NCI-H510A (cell line): ENCODE measurements at regions not wholly inside any gene's neighbourhood (a gene's known extent, or its start where the extent isn't known, plus 50 kb on each side); places are given as distances from the start of the nearest gene placed in this dataset.
A peak's percentile ranks its signal among the peaks of the same experiment; 100 is the strongest.

ENCODE experiments used
- DNase-seq: peaks from one replicate; lab custom pipeline; 2025; lab: John Stamatoyannopoulos, UW

DNA sequence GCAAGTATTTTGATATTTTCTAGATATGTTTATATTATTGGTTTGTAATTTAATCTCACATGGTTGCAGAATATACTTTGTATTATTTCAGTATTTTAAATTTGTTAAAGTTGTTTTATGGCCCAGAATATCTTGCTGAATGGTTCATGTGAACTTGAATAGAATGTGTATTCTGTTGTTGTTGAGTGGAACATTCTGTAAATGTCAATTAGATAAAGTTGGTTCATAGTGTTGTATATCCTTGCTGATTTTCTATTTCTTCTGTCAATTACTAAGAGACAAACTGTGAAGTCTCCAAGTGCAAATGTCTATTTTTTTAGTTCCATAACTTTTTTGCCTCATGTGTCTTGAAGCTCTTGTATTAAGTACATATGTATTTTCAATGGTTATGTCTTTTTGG lies 411.7 kb downstream of the NPIPA7 start:
- no peak for DNase-seq

DNA sequence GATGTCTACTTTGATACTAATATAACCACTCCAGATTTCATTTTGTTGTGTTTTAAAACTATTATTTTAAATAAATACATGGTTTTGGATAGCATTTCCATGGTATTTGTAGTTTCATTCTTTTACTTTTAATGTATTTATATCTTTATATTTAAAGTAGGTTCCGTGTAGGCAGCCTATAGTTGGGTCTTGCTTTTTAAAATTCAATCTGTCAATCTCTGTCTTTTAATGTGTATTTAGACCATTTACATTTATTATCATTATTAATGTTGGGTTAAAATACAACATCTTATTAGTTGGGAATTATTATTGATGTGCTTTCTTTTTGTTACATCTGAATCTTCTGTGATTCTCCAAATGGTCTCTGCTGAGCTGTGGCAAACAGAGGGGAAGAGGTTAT lies 412.1 kb downstream of the NPIPA7 start:
- DNase-seq: no peak

DNA sequence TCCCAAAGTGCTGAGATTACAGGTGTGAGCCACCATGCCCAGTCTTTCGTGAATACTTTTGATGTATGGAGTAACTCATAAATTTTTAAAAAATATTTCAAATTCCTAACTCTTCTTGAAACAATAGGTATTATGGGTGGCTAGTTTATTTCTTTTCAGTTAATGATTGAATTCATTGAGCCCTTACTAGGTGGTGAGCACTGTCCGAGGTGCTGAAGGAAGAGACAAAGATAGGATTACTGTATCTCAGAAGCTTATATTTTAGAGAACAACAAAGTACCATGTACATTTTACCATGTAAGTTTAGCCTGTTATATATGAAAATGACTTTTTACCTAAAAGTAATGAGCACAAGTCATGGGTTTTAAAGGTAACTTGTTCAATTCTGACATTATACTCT lies 418.3 kb downstream of the NPIPA7 start:
- DNase-seq: no peak

DNA sequence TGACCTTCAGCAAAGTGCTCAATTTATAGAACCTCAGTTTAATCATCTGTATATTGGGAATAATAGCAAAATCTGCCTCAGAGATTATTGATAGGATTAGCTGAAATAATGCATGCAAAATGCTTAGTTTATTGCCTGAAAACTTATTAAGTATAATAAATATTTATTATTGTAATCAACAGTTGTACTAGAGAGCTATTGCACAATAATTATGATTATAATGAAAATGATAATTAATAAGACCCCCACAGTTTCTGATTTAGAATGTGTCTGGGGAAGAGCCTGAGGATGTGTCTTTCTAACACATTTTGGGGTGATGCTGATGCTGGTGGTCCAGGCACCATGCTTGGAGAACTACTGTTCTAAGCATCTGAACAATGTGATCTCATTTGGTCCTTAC lies 419.6 kb downstream of the NPIPA7 start:
- no peak for DNase-seq

DNA sequence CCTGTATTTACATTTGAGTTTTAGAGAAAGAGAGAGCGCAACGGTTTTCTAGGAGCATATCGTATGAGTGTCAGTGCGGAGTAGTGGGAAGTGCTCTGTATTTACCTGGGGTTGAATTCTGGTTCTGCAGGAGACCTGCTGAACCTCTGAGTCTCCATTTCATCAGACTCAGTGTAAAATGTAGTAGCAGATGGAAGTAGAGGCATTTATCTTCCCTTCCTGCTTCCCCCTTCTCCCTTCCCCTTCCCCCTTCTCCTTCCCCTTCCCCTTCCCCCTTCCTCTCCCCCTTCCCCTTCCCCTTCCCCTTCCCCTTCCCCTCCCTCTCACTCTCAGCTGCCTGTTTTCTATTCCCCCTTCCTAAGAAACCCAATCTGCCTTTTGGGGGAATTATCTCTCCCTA lies 426.9 kb downstream of the NPIPA7 start:
- DNase-seq: no peak

DNA sequence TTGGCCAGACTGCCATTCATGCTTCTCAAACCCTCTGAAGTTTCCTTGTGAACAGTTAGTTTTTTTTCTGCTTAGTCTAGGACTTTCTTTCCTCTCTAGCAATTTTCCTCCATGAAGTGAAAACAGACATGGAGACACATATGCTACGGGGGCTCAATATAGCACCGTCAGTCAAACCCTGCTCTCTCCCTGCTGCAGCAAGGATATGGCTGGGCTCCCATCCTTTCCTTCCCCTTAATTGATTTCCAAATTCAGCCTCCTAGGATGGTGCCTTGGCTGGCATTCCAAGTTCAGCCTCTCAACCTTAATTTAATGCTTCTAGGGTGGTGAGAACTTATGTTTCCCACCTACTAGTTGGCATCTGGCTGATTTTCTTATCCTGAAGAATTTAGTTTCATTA lies 436.7 kb downstream of the NPIPA7 start:
- no peak for DNase-seq

DNA sequence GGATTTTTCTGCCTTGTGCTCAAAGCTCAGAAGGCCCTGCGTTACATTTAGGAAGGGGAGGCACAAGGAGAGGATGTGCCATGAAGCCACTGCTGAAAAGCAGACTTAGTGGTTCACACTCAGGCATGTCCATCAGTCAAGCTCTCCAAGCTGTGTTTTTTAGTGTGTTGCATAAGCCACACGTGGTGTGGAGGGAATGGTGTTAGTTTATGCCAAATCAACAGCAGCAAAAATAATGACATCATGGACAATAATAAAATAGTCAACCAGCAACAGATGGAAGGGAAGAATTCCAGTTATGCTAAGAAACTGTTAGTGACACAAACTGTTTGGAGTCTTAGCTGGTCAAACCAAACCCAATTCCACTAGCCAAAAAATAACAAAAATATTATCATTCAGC lies 438.3 kb downstream of the NPIPA7 start:
- no peak for DNase-seq

DNA sequence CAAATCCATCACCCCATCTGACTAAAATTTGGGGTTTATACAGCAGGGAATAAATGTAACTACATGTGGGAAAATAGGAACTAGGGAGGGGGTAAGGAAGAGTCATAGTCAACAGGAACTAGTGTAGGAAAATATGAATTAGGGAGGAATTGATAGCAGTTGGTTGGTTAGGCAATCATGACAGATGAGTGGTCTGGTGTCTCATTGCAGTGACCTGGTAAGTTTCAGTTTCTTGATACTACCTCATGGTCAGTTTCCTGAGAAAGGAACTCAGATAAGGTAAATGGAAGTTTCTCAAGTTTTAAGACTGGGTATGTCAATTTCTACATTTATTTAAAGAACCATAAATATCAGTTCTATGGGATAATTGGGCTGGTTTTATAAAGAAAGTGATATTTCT lies 442.3 kb downstream of the NPIPA7 start:
- no peak for DNase-seq

DNA sequence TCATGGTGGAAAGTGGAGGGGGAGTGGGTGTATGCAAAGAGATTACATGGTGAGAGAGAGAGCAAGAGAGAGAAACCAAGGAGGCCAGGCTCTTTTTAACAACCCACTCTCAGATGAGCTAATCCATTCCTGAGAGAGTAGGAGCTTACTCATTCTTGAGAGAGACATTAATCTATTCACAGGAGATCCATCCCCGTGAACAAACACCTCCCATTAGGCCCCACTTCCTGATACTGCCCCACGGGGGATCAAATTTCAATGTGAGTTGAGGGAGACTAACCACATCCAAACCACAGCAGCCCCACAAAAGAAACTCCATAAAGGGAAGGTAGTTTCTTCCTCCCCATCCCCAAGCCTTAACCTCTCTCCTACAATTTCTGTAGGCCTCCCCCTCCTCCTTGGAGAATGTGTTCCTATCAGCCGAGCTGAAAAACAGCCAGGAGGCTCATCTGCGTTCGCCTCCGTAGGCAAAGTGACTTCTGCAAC lies 450.0 kb downstream of the NPIPA7 start:
- peak; percentile 48 for DNase-seq

DNA sequence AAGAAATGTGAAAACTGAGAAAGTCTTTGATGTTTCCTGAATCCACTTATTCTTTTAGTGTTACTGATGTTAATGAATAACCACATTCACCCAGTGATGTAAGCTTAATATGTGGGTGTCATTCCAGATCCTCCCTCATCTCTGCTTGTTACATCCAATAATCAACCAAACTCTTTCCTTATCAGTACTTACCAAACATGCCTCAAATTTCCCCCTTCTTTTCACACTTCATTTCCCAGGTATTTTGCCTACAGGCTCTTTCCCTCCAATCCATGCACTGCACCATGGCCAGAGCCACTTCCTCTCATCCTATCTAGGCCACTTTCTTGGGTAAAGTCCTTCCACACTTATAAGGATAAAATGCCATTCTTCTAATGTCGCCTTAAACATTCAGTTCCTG lies 451.5 kb downstream of the NPIPA7 start:
- DNase-seq: no peak

DNA sequence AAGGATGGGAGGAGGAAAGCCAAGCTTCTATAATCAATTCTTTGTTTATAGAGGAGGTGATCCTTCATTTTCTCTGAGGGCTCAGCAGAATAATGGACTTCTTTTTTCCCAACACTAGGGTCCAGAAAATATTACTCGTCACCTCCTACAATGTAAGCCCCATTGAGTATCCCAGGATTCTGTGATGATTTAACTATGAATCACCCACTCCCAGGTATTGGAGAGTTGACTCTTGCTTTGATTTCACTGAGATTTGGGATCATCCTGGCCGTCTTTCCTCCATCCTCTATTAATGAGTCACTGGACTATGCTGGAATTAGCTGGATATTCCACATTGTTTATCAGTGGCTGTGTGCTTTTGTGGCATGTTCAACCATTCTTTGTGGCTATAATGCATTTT lies 452.0 kb downstream of the NPIPA7 start:
- no peak for DNase-seq

DNA sequence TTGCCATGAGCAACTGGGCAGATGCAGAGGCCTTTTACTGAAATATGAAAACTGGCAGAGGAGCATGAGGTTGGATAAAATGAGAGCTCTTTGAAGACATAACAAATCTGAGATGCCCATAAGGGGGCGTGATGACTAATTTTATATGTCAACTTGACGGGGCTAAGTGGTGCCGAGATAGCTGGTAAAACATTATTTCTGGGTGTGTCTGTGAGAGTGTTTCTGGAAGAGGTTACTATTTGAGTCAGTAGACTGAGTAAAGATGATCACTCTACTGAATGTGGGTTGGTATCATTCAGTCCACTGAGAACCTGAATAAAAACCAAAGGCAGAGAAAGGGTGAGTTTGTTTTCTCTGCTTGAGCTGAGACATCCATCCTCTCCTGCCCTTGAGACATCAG lies 454.2 kb downstream of the NPIPA7 start:
- DNase-seq: no peak

DNA sequence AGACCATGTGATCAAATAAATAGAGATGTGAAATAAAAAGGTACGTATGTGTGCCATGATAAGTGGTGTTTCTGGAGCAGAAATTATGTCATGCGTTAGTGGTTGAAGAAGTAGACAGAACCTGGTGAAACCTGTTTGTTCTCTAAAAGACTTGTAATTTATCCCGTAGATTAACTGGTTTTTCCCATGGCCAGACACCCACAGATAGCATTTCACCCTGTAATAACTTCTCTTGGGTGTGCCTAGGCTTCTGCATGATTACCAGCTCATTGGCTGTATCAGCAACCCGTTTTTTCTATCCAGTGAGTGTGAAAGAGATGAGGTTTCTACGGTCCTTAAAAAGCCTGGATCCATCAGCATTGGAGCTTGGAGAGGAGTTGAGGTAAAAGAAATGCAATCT lies 471.3 kb downstream of the NPIPA7 start:
- peak; percentile 77 for DNase-seq

DNA sequence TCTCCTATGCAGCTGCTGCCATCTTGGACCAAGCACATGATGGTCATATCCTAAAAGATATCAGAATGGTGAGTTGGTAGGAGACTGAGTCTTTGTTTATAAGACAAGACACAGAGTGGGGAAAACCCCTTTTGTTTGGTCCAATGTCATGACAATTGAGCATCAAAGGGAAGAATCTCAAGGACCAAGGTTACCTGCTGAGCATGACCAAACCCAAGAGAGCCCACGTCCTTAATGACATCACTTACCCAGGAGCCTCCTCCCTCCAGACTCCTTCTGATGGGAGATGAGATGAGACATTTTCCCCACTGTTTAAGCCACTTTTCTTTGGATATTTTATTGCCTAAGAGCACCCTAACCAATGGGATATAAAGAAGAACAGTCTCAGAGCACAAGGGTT lies 478.1 kb downstream of the NPIPA7 start:
- no peak for DNase-seq

DNA sequence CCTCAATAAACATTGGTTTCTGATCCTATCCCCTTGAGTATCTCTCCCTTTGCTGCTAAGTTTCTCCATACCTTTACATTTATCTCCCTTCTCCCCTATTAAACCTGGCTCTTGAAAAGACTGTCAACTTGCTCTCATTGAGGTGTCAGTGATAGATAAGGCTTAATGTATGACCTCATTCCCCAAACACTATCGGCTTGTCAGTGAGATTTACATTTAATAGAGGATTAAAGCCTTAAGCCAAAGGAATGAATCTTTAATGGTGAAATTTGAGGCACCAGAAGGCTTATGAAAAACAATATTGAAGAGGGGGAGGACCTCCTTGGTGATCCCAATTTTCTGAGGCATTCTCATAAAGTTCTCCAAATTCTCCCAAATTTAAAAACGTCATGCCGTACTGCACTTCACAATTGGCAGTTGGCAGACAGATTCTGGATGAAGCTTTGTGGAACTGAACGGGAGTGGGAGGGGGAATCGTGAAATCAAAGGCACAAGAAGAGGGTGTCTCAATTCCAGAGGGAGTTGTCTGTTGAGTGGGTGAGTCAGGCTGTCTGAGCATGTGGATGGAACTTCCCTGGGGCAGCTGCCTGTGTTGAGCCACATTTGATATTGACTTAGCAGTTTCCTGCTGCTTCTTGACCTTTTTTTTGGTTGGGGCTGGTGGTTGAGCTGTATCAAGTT lies 478.8 kb downstream of the NPIPA7 start:
- peak; percentile 93 for DNase-seq

DNA sequence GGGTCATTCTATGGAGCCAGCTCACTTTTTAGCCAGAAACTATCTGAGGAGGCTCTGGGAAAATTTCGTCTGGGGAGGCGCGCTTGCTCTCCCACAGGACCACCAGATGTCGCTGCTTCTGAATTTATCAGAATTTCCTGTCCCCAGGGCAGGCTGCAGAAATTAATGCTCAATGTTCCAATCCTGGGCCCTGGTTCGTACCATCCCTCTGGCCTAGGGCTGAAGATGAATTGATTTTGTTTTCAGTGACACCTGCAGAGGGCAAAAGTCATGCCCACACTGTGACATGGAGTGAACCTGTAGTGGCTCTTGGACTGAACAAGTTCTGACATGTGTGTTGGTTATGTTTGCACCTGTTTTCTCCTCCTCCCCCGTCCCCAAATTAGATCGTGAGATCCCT lies 482.6 kb downstream of the NPIPA7 start:
- peak; percentile 92 for DNase-seq

DNA sequence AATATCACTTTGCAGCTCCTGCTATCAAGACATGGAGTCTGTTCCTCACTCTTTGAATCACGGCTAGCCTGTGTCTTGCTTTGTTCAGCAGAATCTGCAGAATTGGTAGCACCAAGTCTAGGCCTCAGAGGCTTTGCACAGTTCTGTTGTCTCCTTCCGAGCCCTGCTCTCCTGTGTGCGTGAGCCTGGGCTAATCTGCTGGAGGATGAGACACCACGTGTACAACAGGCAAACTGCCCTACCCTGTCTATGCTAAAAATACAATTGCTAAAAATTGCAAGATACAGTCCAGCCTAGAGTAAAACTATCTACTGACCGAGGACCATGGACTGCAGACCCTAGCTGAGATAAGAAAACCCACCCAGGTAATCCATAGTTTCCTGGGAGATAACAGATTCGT lies 484.7 kb downstream of the NPIPA7 start:
- DNase-seq: no peak

DNA sequence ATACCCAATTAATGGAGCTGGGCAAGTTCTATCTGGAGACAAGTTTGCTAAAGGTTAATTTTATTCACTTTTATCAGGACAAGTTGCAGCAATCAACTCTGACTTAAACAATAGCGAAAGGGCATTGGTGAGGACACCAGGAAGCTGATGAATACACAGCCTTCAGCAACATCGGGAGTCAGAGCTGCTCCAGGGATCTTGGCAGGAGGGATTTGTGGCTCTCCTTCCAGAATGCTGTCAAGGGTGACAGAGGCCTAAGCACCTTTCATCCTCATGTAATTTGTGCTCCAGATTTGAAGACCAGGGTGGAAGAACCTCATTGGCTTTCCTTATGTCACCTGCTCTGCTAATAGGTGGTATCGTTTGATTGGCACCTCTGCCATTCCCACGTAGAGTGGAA lies 485.6 kb downstream of the NPIPA7 start:
- no peak for DNase-seq

DNA sequence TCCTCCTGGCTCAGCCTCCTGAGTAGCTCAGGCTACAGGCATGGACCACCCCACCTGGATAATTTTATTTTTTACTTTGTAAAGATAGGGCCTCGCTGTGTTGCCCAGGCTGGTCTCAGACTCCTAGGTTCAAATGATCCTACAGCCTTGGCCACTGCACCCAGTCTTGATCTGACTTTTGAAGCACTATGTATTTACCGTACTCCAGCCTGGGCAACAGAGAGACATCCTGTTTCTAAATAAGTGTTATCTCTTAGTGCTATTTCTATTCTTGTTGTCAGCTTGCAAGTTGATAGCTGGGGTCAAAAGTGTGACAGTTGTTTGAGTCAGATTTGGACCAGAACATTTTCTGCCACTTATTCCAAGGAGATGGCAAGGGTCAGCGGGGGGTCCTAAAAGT lies 486.4 kb downstream of the NPIPA7 start:
- no peak for DNase-seq

DNA sequence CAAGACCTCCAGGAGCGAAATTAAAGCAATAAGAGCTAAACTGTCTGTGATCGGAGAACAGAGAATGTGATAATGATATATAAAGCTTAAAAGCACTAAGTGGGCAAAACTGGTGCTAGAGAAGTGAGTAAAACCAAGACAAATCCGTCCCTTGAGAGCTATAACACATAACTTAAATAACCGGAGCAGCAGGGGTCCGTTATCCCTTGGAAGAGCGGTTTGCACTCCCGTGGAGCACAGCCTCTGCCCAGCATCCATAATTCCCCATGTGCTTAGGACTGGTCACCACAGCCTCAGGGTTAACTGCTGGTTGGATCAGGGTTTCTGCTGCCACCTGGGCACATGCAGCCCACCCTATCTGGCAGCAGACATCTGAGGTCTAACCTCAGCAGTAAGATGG lies 489.0 kb downstream of the NPIPA7 start:
- no peak for DNase-seq

DNA sequence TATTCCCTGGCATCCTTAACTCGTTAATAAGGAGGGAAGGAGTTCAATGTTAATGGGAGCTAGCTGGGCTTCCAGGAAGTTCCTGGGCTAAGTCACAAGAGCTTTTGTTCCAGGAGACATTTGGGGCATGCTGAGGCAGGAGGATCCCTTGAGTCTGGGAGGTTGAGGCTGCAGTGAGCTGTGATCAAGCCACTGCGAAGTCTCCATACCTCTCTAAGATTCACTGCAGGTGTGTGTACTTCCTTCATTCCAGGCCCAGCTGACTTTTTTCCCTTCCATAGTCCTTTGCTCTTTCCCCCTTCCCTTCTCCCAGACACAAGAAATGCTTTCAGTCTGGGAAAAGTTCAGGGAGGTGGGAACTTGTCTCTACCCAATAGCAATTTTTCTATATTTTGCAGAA lies 489.8 kb downstream of the NPIPA7 start:
- no peak for DNase-seq

DNA sequence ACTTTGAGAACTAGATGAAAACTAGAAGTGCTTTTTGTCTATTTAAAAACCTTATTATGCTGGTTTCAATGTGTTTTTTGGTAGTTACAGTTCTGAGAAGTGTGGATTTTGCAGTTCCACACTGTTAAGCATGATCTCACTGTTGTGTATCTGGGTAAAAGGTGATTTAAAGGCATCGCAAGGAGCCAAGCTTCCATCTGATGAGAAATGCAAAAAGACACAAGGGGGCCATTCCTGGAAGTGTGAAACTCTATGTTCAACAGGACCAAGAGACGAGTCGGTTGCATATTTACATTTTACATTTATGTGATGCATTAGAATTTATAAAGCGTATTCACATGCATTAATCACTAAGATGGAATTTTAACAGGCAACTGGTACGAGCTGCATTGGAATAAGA lies 490.8 kb downstream of the NPIPA7 start:
- DNase-seq: no peak

DNA sequence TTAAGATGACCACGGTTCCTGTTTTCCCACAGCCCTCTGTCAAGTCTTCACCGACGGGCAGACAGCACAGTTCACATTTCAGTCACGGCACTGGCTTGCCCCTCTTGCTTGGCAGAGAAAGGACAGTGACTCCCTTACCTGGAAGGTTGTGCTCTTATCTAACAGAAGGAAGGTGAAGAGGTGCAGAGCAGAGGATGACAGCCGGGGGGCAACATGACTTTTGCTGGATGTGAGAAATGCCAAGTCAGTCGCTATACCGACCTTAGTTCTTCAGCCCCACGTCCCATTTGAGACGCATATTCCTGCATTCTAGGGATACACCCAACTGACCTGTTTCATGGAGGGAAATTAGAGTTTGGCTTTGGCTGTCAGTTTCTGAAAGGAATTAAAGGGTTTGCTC lies 492.3 kb downstream of the NPIPA7 start:
- no peak for DNase-seq

DNA sequence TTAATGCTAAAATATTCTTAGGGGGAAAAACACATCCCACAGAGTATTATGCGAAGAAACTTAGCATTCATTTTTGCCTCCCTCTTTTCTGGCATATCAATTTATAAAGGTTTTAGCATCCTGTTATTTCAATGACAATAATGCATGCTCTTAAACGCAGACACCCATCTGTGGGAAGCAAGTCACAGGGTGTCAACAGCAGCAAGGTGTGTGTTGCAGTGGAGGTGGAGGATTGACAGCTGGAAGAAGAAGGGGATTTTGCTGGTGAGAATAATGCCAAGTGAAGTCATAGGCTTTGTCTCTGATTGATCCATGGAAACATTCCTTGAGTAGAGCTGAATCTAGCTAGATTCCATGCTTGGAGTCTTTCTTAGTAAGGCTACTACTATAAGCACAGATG lies 498.1 kb downstream of the NPIPA7 start:
- no peak for DNase-seq
